ENCODE measurements at regions not wholly inside any gene's neighbourhood (a gene's known extent, or its start where the extent isn't known, plus 50 kb on each side); places are given as distances from the start of the nearest gene placed in this dataset.

DNA sequence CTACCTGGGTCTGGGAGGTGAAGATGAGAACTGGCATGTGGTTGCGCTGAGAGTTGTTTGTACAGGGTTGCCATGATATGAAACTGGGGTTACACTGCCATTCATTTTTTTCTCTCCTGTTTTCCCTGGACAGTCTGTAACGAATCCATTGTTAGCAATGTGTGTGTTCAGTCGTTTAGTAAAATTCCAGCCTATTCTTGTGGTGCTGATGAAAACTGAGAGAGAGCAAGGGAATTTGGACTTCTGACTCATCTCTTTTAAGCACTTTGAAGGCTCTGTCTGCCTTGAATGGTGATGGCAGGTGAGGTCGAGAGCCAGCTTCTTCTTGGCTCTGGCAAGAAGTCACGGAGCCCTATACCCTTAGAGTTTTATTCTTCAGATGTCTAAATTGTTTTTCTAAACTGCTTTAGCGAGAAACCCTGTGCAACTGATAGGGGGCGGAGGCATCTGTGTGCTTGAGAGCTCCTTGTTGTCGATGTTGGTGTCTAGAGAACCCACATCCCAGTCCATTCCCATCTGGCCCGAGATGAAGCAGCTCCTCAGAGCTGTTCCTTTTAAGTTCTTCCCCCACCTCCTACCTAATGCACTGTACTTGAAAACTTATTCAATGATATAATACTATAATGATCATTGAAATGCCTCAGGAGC is 204.4 kb downstream of the TMX1 start:
- Histone ChIP-seq H4K20me1 (ENCODE audit: insufficient read depth) (no peaks in the 10 kb centered on the region), H3K27me3 (ENCODE audit: insufficient read depth, low read length) (0 out of 2 replicates have a peak, but pooled peaks cover 4% of the 10 kb centered on the region), H3K79me2 (ENCODE audit: insufficient read depth, low read length) (no peaks in the 10 kb centered on the region), H3K4me1 (ENCODE audit: control insufficient read depth in 1 of 2, insufficient read depth in 2 of 2, low read length in 2 of 2) (no peaks in the 10 kb centered on the region; a peak in 1 of 4 replicates), H3K36me3 (ENCODE audit: control insufficient read depth in 1 of 2, insufficient read depth in 2 of 2, low read length in 2 of 2) (no peaks in the 10 kb centered on the region), H3K4me3 (replicated peaks in 1 of 2; ENCODE audit: low read depth in 1 of 2, low read length in 2 of 2) (no peak overlapping the region), H3K4me2 (ENCODE audit: low read length) (no peak overlapping the region), H3K9me3 (ENCODE audit: control insufficient read depth in 1 of 2, insufficient read depth in 1 of 2, low read depth in 1 of 2, low read length in 2 of 2) (no peaks in the 10 kb centered on the region), H2AFZ (ENCODE audit: low read depth, low read length, poor library complexity, severe bottlenecking) (no peak overlapping the region), H3K27ac (ENCODE audit: low read depth, low read length) (no peak overlapping the region), H3K9ac (ENCODE audit: low read length) (no peak overlapping the region), H3K9me2 (ENCODE audit: insufficient read depth) (no peaks in the 10 kb centered on the region)
- no TSS peak for BruUV-seq (replicated peaks)
- POLR2A ChIA-PET, result no interaction called here
- intact Hi-C loops (cut with micrococcal nuclease), result no loop called here
- CTCF ChIA-PET, result no interaction called here
- ATAC-seq, result no peak
- RAD21 ChIA-PET (ENCODE audit: low non-redundant PET in 1 of 2, low total read pairs in 2 of 2, uncharacterized antibody in 2 of 2, unreplicated experiment in 2 of 2), result no interaction called here
- DNase-seq (ENCODE audit: low read depth, low spot score), result no peak
- TF ChIP-seq ELF1 (IDR thresholded peaks at IDR 0.05; ENCODE audit: borderline replicate concordance, low read depth) (no peak), POLR2AphosphoS5 (IDR thresholded peaks at IDR 0.05; ENCODE audit: low read depth, low read length) (no peak), CTCF (IDR thresholded peaks at IDR 0.05 in 2 of 3, conservative IDR thresholded peaks at IDR 0.05 in 1 of 3; ENCODE audit: borderline replicate concordance in 1 of 3, insufficient read depth in 1 of 3, low read depth in 2 of 3, low read length in 2 of 3) (no peak), CBX3 (IDR thresholded peaks at IDR 0.05; ENCODE audit: low read depth) (no peak), MAX (IDR thresholded peaks at IDR 0.05) (no peak), EZH2 (IDR thresholded peaks at IDR 0.05) (no peak), SP1 (IDR thresholded peaks at IDR 0.05; ENCODE audit: low read depth) (no peak), FOSL1 (IDR thresholded peaks at IDR 0.05; ENCODE audit: low read depth) (no peak), EZH2phosphoT487 (IDR thresholded peaks at IDR 0.05; ENCODE audit: borderline replicate concordance) (no peak), CEBPB (IDR thresholded peaks at IDR 0.05; ENCODE audit: low read depth) (no peak), POLR2A (IDR thresholded peaks at IDR 0.05; ENCODE audit: borderline replicate concordance, extremely low read depth, insufficient read depth, insufficient read length) (no peak), ZNF274 (IDR thresholded peaks at IDR 0.05; ENCODE audit: low read depth, low read length) (no peak), SIN3A (IDR thresholded peaks at IDR 0.05; ENCODE audit: low read depth) (no peak), REST (IDR thresholded peaks at IDR 0.05; ENCODE audit: low read depth) (no peak), JUND (IDR thresholded peaks at IDR 0.05) (no peak), TCF7L2 (IDR thresholded peaks at IDR 0.05; ENCODE audit: borderline replicate concordance, extremely low read depth, insufficient read depth, insufficient read length) (no peak), ZFX (IDR thresholded peaks at IDR 0.05) (no peak), RAD21 (IDR thresholded peaks at IDR 0.05; ENCODE audit: low read depth) (no peak), YY1 (IDR thresholded peaks at IDR 0.05; ENCODE audit: extremely low read depth, insufficient replicate concordance, low read depth, low read length) (no peak)
- TF ChIP-seq, protein P1, sequence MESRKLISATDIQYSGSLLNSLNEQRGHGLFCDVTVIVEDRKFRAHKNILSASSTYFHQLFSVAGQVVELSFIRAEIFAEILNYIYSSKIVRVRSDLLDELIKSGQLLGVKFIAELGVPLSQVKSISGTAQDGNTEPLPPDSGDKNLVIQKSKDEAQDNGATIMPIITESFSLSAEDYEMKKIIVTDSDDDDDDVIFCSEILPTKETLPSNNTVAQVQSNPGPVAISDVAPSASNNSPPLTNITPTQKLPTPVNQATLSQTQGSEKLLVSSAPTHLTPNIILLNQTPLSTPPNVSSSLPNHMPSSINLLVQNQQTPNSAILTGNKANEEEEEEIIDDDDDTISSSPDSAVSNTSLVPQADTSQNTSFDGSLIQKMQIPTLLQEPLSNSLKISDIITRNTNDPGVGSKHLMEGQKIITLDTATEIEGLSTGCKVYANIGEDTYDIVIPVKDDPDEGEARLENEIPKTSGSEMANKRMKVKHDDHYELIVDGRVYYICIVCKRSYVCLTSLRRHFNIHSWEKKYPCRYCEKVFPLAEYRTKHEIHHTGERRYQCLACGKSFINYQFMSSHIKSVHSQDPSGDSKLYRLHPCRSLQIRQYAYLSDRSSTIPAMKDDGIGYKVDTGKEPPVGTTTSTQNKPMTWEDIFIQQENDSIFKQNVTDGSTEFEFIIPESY (IDR thresholded peaks at IDR 0.05; ENCODE audit: extremely low read depth, insufficient replicate concordance, low read length), result no peak
